Stomach (tissue), 4 donors: ENCODE measurements at regions not wholly inside any gene's neighbourhood (a gene's known extent, or its start where the extent isn't known, plus 50 kb on each side); places are given as distances from the start of the nearest gene placed in this dataset.

ENCODE experiments used
- EP300 ChIP-seq: sonication (generic); formaldehyde crosslinking; IDR thresholded peaks from one replicate; pipeline ENCODE4 v1.6.1; 2017; ENCODE audit warnings: antibody characterized with exemption
- POLR2A ChIP-seq, 4 donors: fragments of 450-650 bp; IDR thresholded peaks; one replicate each; pipeline ENCODE4 v1.6.1; 2016; ENCODE audit warnings: antibody characterized with exemption in 4 of 4, control low read depth in 2 of 4, mild to moderate bottlenecking in 1 of 4, moderate library complexity in 1 of 4
- POLR2AphosphoS5 ChIP-seq, 3 donors: sonication (generic); formaldehyde crosslinking; IDR thresholded peaks; one replicate each; pipeline ENCODE4 v1.6.1; 2016; ENCODE audit warnings: antibody characterized with exemption in 3 of 3
- TF ChIP-seq, protein P1 (sequence below), 7 experiments: fragments of 450-650 bp in 4 of 7; fragments of 200-600 bp in 3 of 7; sonication (generic) in 3 of 7; IDR thresholded peaks; one replicate each; pipeline ENCODE4 v1.5.1; 2016 to 2019; ENCODE audit warnings: antibody characterized with exemption in 7 of 7, control low read depth in 2 of 7, mild to moderate bottlenecking in 1 of 7

- TF ChIP-seq, protein P1, sequence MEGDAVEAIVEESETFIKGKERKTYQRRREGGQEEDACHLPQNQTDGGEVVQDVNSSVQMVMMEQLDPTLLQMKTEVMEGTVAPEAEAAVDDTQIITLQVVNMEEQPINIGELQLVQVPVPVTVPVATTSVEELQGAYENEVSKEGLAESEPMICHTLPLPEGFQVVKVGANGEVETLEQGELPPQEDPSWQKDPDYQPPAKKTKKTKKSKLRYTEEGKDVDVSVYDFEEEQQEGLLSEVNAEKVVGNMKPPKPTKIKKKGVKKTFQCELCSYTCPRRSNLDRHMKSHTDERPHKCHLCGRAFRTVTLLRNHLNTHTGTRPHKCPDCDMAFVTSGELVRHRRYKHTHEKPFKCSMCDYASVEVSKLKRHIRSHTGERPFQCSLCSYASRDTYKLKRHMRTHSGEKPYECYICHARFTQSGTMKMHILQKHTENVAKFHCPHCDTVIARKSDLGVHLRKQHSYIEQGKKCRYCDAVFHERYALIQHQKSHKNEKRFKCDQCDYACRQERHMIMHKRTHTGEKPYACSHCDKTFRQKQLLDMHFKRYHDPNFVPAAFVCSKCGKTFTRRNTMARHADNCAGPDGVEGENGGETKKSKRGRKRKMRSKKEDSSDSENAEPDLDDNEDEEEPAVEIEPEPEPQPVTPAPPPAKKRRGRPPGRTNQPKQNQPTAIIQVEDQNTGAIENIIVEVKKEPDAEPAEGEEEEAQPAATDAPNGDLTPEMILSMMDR (IDR thresholded peaks at IDR 0.05) = no peak
- TF ChIP-seq POLR2A (IDR thresholded peaks at IDR 0.05) (no peak), POLR2AphosphoS5 (IDR thresholded peaks at IDR 0.05) (no peak), EP300 (no peak)
Measured at GRCh38 chr20:23164176-23164601, 78.1 kb upstream of the CD93 start.
